NCI-H69 (cell line): ENCODE measurements at regions not wholly inside any gene's neighbourhood (a gene's known extent, or its start where the extent isn't known, plus 50 kb on each side); places are given as distances from the start of the nearest gene placed in this dataset.

Experiments used
- DNase-seq: peaks from one replicate; lab custom pipeline; 2025; lab: John Stamatoyannopoulos, UW

DNA sequence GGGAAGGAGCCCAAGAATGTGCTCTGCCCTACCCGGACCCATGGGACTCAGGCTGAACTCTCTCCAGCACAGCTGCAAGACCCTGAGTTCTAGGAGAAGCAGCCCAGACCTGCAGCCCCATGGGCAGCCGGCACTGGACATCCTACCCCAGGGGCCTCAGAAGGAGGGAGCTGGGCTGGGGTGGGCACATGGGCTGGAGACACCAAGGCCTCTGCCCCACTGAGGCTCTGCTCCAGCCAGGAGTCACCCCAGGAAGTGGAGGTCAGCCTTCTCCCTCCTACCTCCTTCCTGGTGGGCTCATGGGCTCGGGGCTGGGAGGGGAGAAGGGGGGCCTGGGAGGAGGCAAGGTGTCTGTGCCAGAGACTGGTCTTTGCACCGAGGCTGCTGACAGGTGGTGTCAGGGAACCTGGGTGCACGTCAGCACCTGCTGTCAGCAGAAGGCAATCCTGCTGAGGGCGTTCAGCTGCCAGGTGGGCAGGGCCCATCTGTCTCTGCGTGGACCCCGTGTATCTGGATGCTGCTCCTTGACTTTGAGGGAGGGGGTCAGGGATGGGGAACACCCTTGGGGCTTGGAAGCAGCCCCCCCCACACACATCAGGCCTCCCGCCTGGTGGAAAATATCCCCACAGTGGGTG, 95.2 kb downstream of the PDGFA start:
- DNase-seq, result no peak

DNA sequence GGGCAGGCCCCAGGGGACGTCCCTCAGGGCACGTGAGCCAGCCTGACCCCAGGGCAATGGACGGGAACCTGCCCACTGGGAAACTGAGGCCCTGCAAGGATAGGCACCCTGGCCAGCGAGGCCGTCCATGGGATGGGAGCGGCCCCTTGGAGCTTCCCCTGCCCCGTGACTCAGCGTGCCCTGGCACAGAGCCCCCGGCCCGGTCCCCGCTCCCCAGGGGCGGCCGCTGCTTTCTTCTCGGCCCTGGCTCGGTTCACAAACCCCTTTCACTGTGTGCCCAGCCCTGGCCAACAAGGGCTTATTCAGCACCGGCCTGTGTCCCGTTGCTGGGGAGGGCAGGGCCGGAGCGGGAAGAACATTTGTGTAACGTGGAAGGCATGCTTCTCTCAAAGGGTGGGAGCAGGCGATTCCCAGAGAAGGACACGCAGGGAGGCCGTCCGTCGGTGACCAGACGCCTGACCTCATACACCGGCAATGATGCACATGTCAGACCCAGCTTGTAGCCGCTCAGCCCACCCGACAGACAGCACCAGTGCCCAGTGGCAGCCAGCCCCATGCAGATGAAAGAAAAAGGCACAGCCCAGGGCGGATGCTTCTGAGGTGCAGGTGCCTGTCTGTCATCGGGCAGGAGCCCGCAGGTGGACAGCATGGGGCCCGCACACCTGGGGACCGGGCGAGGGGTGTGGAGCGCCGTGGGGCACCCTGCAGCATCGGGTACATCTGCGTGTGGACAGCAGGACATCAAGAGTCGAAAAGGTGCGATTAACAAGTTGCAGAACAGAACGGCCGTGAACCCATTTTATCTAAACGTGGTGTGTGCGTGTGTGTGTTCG, 94.5 kb downstream of the PDGFA start:
- DNase-seq, result no peak

DNA sequence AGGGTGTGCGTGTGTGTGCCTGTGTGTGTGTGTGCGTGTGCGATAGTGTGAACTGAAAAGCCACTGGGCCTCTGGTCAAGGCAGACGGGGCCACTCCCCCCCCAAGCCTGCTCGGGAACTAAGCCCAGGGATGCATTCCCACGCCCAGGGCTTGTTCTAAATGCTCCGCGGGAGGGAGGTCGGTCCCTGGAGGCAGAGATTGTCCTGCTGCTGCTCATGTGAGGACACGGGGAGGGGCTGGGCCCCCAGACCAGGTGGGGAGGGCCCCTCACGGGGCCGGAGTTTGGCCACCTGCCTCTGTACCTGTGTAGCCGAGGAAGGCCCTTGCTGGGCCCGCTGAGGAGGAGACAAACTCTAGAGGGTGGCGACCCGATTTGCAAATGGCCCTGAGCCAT, 93.9 kb downstream of the PDGFA start:
- DNase-seq, result no peak

DNA sequence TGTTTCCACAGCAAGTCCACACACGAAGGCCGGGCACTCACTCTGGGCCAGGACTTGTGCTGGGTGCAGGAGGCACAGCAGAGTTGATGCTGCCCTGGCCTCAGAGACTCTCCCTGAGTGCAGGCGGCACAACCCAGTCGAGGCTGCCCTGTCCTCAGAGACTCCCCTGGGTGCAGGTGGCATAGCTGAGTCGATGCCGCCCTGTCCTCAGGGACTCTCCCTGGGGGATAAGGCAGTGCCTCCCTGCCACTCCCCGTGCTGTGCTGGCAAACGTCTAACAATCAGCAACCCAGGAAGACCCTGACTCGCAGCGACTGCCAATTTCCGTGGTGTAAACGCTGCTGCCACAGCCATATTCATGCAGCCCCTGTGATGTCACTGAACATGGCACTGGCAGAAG, 93.1 kb downstream of the PDGFA start:
- no peak for DNase-seq

DNA sequence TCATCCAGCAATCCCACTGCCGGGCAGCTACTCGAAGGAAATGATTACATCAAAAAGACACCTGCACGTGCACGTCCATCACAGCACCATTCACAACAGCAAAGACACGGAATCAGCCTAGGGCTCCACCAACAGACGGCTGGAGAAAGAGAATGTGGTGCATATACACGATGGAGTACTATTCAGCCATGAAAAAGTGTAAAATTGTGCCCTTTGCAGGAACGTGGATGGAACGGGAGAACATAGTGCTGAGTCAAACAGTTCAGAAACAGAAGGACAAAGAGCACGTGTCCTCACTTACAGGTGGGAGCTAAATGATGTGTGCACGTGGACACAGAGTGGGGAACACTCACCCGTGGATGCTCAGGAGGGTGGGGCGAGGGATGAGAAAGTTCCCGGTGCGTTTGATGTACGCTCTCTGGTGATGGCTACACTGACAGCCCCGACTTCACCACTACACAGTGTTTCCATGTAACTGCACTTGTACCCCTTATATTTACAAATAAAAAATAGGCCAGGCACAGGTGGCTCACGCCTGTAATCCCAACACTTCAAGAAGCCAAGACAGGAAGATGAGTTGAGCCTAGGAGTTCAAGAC, 92.0 kb downstream of the PDGFA start:
- DNase-seq, result no peak

DNA sequence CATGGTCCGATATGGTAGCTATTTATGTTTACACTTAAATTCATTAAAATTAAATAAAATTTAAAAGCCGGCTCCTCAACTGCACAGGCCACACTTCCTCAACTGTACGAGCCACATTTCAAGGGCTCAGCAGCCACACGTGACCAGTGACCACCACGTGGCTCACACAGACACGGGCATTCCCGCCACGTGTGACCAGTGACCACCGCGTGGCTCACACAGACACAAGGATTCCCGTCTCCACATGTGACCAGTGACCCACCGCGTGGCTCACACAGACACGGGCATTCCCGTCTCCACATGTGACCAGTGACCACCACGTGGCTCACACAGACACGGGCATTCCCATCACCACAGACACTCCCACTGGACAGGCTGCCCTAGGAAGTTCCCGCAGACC, 91.3 kb downstream of the PDGFA start:
- DNase-seq, result no peak

DNA sequence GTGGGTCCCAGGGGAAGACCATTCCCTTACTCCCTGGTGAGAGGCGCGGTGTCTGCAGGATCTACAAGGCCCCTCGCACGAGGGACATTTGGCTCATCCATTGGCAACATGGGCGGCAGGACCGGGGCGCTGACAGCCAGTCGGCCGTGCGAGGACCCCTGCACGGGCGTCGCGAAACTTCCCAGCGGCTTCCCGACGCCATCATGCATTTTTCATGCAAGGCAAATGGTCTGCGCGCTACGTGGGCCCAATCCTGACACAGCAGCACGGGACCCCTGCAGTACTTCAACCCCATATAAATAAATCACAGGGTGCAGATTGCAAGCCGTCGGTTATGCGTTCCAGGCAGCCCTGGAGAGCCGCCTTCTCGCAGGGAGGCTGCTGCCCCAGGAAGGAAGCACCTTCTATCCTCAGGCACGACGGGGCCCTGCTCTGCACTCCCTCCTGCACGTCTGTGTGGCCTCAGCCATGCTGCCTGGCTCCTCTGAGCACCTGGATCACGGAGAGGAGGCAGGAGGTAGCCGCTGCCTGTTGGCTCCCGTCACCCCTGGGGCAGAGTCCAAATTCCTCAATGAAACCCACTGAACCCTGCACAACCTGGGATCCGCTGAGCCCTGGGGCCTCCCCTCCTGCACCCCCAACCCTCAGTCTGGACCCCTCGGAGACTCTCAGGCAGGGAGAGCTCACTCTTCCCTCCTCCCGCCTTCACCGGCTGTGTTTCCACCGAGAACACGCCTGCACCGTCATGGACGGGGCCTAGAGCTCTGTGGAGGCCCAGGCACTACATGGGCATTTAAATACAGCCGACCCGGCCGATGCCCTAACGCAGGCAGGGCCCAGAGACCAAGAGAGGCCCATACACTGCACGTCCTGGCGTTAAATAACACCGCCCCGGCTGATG, 90.5 kb downstream of the PDGFA start:
- DNase-seq, result no peak

DNA sequence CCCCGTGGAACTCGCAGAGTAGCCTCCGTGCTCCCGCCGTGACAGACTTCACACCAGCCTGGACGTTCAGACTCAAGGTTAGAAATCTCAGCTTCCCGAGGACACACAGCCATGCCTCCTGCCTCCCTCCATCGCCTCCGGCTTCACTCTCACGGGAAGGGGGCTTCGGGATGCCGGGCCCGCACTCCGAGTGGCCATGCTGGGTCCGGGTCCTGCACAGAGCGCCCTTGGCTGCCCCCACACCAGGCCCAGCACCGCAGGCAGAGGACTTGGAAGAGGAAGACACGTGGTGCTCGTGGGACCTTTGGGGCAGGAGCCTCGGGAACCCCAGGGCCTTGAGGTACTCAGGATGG, 89.8 kb downstream of the PDGFA start:
- DNase-seq, result no peak

DNA sequence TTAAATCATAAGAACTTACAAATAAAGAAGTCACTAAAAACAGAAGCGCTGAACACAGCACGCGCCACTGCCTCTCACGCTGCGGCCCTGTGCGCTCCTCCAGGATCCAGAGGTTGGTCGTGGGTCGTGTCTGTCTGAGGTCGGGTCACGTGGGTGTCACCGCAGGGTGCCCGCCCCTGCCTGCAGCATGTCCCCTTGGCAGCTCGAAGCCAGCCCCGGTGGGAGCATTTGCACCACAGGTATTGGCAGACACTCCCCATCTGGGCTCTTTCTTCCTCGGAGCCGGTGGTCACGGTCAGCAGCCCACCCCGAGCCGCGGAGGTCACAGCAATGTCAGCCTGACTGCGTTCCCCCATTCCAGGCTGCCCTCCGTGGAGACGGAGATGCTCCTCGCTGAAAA, 88.6 kb downstream of the PDGFA start:
- DNase-seq, result no peak

DNA sequence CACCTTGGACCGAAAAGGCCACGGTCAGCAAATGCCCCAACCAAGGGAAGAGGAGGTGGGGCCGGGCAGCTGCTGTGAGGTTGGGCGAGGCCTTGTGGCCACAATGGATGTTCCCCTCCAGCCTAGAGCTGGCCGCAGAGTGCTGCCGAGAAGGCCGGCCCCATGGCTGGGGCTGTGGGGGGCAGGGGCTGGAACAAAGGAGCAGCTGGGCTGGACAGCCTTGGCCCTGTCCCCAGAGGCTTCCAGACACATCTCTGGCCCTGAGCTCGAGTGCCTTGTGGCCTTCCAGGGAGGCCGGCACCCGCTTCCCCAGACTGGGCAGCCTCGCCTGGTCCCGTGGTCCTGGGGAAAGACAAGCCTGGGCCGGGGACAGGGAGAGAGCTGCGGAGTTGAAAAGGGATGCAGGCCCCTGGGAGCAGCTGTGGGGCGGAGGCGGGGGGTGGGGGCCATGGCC, 88.0 kb downstream of the PDGFA start:
- DNase-seq, result no peak

DNA sequence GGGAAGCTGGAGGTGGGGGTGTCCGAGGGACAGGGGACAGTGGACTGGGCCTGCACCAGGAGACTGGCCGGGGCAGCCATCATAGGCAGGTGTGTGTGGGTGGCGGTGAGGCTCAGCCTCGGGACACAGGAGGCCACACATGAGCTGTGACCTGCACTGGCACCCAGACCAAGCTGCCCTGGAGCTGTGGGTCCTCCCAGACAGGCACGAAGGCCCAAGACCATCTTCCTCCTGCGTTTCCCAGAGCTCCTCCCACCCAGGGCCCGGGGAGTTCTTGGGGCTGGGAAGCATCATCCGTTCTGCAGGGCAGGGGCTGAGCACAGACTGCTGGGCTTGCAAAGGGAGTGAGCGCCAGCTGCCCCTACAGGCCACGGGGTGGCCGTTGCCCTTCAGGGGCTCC, 87.4 kb downstream of the PDGFA start:
- DNase-seq, result no peak

DNA sequence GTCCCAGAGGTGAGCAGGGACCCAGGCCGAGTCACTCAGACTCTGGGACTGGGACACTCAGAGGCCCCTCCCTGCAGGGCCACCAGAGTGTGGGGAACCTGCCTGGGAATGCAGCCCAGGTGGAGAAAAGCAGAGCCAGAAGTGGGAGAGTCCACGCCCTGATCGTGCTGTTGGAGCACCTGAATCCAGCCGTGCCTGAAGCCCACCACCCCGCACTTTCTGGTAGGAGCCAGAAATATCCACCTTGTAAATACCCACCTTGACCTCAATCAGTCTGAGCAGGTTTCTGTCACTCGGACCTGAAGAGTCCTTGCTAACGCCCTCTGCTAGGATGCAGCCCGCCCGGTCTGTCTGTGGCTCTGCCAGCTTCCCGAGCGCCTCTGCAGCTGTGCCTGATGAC, 86.7 kb downstream of the PDGFA start:
- no peak for DNase-seq

DNA sequence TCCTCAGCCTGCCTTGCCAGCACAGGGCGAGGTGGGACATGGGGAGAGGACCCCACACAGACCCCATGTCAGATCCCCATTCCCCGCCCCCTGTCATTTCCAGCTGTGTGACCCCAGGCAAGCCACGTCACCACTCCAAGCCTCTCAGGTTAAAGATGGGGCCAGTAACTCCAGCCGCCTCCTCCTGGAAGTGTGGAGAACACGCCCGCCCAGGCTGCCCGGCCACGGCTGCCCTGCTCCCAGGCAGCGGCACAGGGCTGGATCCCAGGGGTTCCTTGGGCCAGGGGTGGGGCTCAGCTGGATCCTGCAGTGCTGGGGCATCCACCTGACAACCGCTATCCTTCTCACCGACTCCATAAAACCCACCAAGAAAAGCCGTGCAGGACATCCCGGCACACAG, 86.1 kb downstream of the PDGFA start:
- no peak for DNase-seq

DNA sequence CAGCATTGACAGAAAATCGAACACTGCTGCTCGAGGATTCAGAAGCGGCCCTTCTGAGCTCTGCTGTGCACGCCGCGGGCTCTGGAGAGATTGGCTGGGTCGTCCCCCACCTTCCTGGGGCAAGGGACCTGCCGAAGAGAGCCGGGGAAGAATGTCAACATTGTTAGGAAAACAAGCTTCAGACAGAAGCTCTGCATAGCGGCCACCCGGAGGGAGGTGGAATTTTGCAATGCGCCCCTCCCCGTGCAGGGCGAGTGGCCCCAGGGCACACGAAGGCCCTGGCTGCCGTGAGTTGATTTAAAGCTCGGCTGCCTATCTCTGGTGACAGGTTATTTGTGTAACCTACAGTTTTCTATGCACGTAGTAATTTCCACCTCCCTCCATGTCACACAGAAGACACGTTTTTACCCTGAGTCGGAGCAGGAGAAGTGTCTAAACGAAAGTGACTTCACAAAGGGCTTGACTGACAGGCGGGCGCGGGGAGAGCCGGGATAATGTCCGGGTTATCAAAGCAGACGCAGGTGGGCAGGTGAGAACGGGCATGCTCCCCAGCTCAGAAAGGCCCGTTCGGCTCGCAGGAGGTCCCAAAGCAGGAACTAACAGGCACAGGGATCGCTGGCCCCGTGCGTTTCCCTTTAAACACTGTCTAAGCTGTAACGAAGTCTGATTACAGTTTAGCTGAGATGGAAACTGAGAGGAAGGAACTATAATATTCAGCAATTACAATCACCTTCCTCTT, 84.6 kb downstream of the PDGFA start:
- no peak for DNase-seq

DNA sequence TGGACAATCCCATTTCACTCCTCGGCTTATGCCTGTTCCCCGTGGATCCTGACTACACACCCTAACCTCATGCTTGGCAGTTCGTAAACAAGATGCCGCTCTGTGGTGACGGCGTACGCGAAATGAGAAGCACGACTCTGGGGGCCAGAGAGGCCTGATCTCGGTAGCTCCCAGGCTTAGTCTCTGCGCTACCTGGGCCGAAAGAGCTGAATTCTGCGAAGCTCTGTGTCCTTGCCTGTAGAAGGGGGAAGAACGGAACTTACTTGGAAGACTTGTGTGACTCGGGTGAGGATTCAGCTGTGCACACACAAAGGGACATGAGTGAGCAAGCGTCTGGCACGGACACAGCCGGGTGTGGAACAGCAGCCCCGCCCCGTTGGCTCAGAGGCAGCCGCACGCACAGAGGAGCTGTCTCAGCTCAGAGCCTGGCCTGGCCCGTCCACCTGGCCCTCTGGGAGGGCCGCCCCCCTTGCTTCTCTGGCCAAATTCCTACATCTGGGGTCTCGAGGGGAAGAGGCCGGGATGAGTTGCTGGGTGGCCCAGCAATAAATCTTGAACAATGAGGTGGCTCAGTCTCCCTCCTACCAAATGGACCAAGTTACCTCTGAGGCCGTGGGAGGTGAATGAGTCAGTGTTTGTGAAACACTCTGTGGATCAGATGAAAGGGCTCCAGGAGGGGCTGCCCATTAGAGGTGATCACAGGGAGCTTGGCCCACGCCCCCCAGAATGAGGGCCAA, 83.8 kb downstream of the PDGFA start:
- DNase-seq, result no peak

DNA sequence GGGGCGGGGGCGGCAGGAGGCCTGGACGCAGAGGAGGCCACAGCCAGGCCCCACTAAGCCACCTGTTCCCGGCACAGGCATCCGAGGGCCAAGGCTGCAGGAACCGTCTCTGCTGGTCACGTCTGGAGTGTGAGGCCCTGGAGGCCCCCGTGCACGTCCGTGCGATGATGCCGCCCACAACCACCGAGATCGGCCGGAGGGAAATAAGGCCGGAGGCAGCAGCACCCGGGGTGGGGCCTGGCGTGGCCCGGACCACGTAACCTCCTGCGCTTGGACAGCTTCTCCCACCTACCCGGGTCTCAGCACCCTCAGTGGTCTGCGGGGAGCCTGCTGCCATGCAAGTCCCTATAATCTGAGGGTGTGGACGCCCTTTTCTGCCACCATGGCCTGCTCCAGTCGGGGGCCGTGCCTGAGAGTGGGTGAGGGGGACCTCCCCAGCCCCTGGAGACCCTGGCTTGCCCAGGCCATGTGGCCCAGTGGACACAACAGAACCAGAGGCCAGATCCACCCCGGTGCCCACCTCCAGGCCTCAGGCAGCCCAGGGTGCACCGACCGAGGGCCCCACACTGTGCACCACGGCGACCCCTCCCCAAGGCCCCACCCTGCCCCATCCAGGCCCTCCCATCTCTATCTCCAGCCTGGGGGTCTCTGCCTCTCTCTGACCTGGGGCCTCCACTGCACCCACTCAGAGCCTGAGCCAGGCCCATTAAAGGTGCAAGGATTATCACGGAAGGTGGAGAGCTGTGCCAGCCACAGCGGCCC, 83.1 kb downstream of the PDGFA start:
- DNase-seq, result no peak

DNA sequence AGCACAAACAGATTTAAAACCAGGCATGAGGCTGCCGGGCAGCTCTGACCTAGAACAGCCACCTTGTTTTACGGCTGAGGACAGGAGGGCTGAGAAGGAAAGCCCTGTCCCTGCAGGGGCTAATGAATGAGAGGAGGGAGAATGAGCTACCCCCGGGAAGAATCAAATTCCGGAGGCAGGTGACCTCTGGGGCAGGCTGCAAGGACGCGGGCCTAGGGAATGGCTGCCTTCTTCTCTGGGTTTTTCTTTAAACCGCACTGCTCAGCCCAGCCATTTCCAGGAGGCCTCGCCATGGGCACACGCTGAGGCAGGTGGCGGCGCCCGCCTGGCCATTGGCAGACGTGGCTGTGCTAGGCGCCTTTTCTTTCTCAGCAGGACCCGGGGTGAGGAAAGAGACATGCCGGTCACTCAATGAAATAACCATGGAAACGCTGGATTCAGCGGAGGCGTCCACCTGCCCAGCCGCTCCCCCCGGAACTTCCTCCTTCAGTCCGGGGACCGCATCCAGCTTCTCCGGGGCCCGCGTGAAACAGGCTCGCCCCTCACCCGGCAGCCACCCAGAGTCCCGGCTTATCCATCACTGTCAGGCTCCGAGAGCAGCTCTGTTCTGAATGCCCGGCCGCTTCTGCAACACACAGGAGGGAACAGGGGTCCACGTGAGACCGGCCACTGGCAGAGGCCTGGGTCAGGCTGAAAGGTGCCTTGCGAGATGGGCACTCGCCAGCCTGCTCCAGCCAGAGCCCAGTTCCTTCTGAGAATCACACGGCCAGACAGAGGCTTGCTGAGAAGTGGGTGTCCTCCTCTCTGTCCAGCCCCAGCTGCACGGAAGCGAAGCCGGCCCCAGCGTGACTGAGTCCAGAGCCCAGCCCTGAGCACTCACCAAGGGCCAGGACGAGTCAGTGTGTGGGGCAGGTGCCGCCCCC, 82.1 kb downstream of the PDGFA start:
- DNase-seq, result no peak

DNA sequence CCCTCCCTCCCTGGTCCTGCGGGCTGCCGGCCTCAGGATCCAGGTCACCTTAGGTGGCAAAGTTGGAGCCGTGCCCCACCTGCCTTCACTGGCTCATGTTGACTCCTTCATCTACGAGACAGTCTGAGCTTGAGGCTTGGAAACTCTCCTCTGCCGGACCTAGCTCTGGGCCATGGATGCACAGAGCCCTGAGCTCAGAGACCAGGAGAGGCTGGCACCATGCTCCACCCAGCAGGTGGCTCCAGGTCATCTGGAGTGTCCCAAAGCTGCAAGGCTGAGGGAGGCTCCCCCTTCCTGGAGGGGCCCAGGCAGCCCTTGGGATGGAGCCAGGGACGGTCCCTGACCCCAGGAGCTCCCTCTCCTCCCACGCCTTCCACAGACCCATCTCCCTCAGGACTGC, 81.3 kb downstream of the PDGFA start:
- no peak for DNase-seq

DNA sequence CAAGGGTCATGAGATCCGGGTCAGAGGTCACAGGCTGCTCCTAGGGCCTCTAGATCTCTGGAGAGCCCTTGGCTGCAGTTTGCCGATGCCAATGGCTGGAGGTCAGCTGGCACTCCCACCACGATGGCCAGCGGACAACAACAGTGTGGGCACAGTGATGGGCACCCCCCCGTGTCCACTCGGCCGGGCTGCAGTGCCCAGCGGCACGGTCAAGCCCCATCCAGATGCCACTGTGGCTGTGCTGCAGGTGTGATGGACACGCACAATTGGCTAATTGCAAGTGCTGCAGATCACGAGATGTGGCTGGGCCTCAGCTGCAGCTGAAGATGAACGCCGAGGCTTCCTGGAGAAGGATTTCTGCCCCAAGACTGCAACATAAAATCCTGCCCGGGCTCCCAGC, 80.7 kb downstream of the PDGFA start:
- DNase-seq, result no peak
